Activated CD8-positive, alpha-beta T cell treated with anti-CD3 and anti-CD28 coated beads, Interleukin-2, amount 10 ng/mL, durations not matched to agents 7 days and 5 days (primary cell): ENCODE measurements at regions not wholly inside any gene's neighbourhood (a gene's known extent, or its start where the extent isn't known, plus 50 kb on each side); places are given as distances from the start of the nearest gene placed in this dataset.

Source experiments
- ATAC-seq: fragments of 150-1000 bp; cut with Tn5 transposase; one replicate; pipeline ENCODE4 v1.10.0; 2021; ENCODE audit warnings: moderate library complexity
- CTCF ChIA-PET: fragments of 350-600 bp; sonication (Branson Sonifier 250); formaldehyde crosslinking; loops from one replicate; lab custom pipeline; 2021; ENCODE audit warnings: antibody characterized with exemption; lab: Charles Lee
- POLR2A ChIA-PET: fragments of 350-600 bp; sonication (Branson Sonifier 250); formaldehyde crosslinking; loops from one replicate; lab custom pipeline; 2021; ENCODE audit warnings: antibody characterized with exemption; lab: Charles Lee
- DNase-seq: peaks from one replicate; pipeline ENCODE4 v3.0.0-alpha.2; 2020
- H3K27ac Mint-ChIP-seq: one replicate; pipeline ENCODE4 v1.8.0; 2021; ENCODE audit warnings: mild to moderate bottlenecking, mixed read lengths
- H3K27me3 Mint-ChIP-seq: one replicate; pipeline ENCODE4 v1.8.0; 2021; ENCODE audit warnings: low read depth, mixed read lengths
- H3K36me3 Mint-ChIP-seq: one replicate; pipeline ENCODE4 v1.8.0; 2021; ENCODE audit warnings: low read depth, mixed read lengths
- H3K4me1 Mint-ChIP-seq: one replicate; pipeline ENCODE4 v1.8.0; 2021; ENCODE audit warnings: low read depth, mixed read lengths
- H3K4me3 Mint-ChIP-seq: one replicate; pipeline ENCODE4 v1.8.0; 2021; ENCODE audit warnings: mild to moderate bottlenecking, mixed read lengths
- H3K9me3 Mint-ChIP-seq: one replicate; pipeline ENCODE4 v1.8.0; 2022; ENCODE audit warnings: mixed read lengths; ENCODE audit not compliant: insufficient read depth

- Mint-ChIP-seq H3K27ac (no peak overlapping the region), H3K4me1 (no peaks in the 10 kb centered on the region), H3K4me3 (no peak overlapping the region), H3K27me3 (no peaks in the 10 kb centered on the region), H3K36me3 (no peaks in the 10 kb centered on the region), H3K9me3 (no peaks in the 10 kb centered on the region)
- ChIA-PET POLR2A (interaction anchor here (0.7 kb wide), 1 partner anchor 8 kb away, joined by 3 read pairs; no protein-coding TSS in a partner anchor), CTCF (no interaction called here)
- ATAC-seq (no peak), DNase-seq (no peak)
These were observed 367.6 kb downstream of the RPS29 start for GRCh38 chr14:49218436-49219092.

- H3K27me3 Mint-ChIP-seq, result no peaks in the 10 kb centered on the region
- H3K4me1 Mint-ChIP-seq, result no peaks in the 10 kb centered on the region
- H3K9me3 Mint-ChIP-seq, result no peaks in the 10 kb centered on the region
- H3K27ac Mint-ChIP-seq, result no peak overlapping the region
- ChIA-PET CTCF (no interaction called here), POLR2A (no interaction called here)
- no peaks in the 10 kb centered on the region for H3K36me3 Mint-ChIP-seq
- no peak for DNase-seq
- H3K4me3 Mint-ChIP-seq, result no peak overlapping the region
- ATAC-seq, result no peak
These were observed 373.5 kb downstream of the RPS29 start for GRCh38 chr14:49212721-49213120.

- ATAC-seq (no peak), DNase-seq (no peak)
- H3K4me1 Mint-ChIP-seq, result no peaks in the 10 kb centered on the region
- ChIA-PET POLR2A (no interaction called here), CTCF (no interaction called here)
- no peaks in the 10 kb centered on the region for H3K36me3 Mint-ChIP-seq
- no peaks in the 10 kb centered on the region for H3K9me3 Mint-ChIP-seq
- no peak overlapping the region for H3K27ac Mint-ChIP-seq
- H3K27me3 Mint-ChIP-seq, result peaks cover 3% of the 10 kb centered on the region
- no peak overlapping the region for H3K4me3 Mint-ChIP-seq
These were observed 376.8 kb downstream of the RPS29 start for GRCh38 chr14:49209416-49209815.

GRCh38 chr14:49206828-49207227, 379.4 kb downstream of the RPS29 start:
- H3K27me3 Mint-ChIP-seq, result peaks cover 3% of the 10 kb centered on the region
- DNase-seq (no peak), ATAC-seq (no peak)
- ChIA-PET POLR2A (no interaction called here), CTCF (no interaction called here)
- no peak overlapping the region for H3K4me3 Mint-ChIP-seq
- no peaks in the 10 kb centered on the region for H3K36me3 Mint-ChIP-seq
- no peak overlapping the region for H3K27ac Mint-ChIP-seq
- H3K9me3 Mint-ChIP-seq, result no peaks in the 10 kb centered on the region
- H3K4me1 Mint-ChIP-seq, result no peaks in the 10 kb centered on the region

GRCh38 chr14:49203676-49204075, 382.5 kb downstream of the RPS29 start:
- no peak overlapping the region for H3K4me3 Mint-ChIP-seq
- POLR2A ChIA-PET, result interaction anchor here (0.7 kb wide), 1 partner anchor 15 kb away, joined by 3 read pairs; no protein-coding TSS in a partner anchor
- H3K36me3 Mint-ChIP-seq, result no peaks in the 10 kb centered on the region
- DNase-seq, result no peak
- peaks cover 3% of the 10 kb centered on the region for H3K27me3 Mint-ChIP-seq
- no peaks in the 10 kb centered on the region for H3K9me3 Mint-ChIP-seq
- H3K4me1 Mint-ChIP-seq, result no peaks in the 10 kb centered on the region
- CTCF ChIA-PET, result no interaction called here
- no peak overlapping the region for H3K27ac Mint-ChIP-seq
- ATAC-seq, result no peak

- Mint-ChIP-seq H3K4me1 (no peaks in the 10 kb centered on the region), H3K9me3 (no peaks in the 10 kb centered on the region), H3K27ac (no peak overlapping the region), H3K36me3 (no peaks in the 10 kb centered on the region), H3K4me3 (no peak overlapping the region), H3K27me3 (no peaks in the 10 kb centered on the region)
- POLR2A ChIA-PET, result no interaction called here
- CTCF ChIA-PET, result no interaction called here
- DNase-seq, result no peak
- no peak for ATAC-seq
These were observed 387.0 kb downstream of the RPS29 start for GRCh38 chr14:49199159-49199558.

GRCh38 chr14:49196327-49196726, 389.9 kb downstream of the RPS29 start:
- CTCF ChIA-PET, result no interaction called here
- H3K36me3 Mint-ChIP-seq, result no peaks in the 10 kb centered on the region
- no peak for DNase-seq
- no peaks in the 10 kb centered on the region for H3K4me1 Mint-ChIP-seq
- ATAC-seq, result no peak
- no peaks in the 10 kb centered on the region for H3K27me3 Mint-ChIP-seq
- no peaks in the 10 kb centered on the region for H3K9me3 Mint-ChIP-seq
- H3K27ac Mint-ChIP-seq, result no peak overlapping the region
- POLR2A ChIA-PET, result no interaction called here
- no peak overlapping the region for H3K4me3 Mint-ChIP-seq

- CTCF ChIA-PET, result no interaction called here
- no peak overlapping the region for H3K27ac Mint-ChIP-seq
- H3K9me3 Mint-ChIP-seq, result no peaks in the 10 kb centered on the region
- DNase-seq (no peak), ATAC-seq (no peak)
- POLR2A ChIA-PET, result no interaction called here
- no peak overlapping the region for H3K4me3 Mint-ChIP-seq
- no peaks in the 10 kb centered on the region for H3K4me1 Mint-ChIP-seq
- H3K36me3 Mint-ChIP-seq, result no peaks in the 10 kb centered on the region
- H3K27me3 Mint-ChIP-seq, result no peaks in the 10 kb centered on the region
These were observed 392.1 kb downstream of the RPS29 start for GRCh38 chr14:49194067-49194466.

GRCh38 chr14:49193332-49194065, 392.7 kb downstream of the RPS29 start:
- no peaks in the 10 kb centered on the region for H3K9me3 Mint-ChIP-seq
- no peak overlapping the region for H3K4me3 Mint-ChIP-seq
- H3K27ac Mint-ChIP-seq, result no peak overlapping the region
- ATAC-seq (no peak), DNase-seq (no peak)
- no peaks in the 10 kb centered on the region for H3K27me3 Mint-ChIP-seq
- CTCF ChIA-PET, result no interaction called here
- H3K36me3 Mint-ChIP-seq, result no peaks in the 10 kb centered on the region
- H3K4me1 Mint-ChIP-seq, result no peaks in the 10 kb centered on the region
- POLR2A ChIA-PET, result no interaction called here

GRCh38 chr14:49191380-49191779, 394.8 kb downstream of the RPS29 start:
- POLR2A ChIA-PET, result no interaction called here
- Mint-ChIP-seq H3K36me3 (no peaks in the 10 kb centered on the region), H3K4me3 (no peak overlapping the region), H3K27ac (no peak overlapping the region), H3K27me3 (no peaks in the 10 kb centered on the region), H3K9me3 (no peaks in the 10 kb centered on the region), H3K4me1 (no peaks in the 10 kb centered on the region)
- no peak for DNase-seq
- CTCF ChIA-PET, result no interaction called here
- ATAC-seq, result no peak

GRCh38 chr14:49189375-49189774, 396.8 kb downstream of the RPS29 start:
- ATAC-seq (no peak), DNase-seq (no peak)
- Mint-ChIP-seq H3K36me3 (no peaks in the 10 kb centered on the region), H3K4me3 (no peak overlapping the region), H3K9me3 (no peaks in the 10 kb centered on the region), H3K4me1 (no peaks in the 10 kb centered on the region), H3K27me3 (no peaks in the 10 kb centered on the region), H3K27ac (no peak overlapping the region)
- ChIA-PET CTCF (no interaction called here), POLR2A (interaction anchor here (1.0 kb wide), 1 partner anchor 15 kb away, joined by 3 read pairs; no protein-coding TSS in a partner anchor)

- DNase-seq (no peak), ATAC-seq (no peak)
- POLR2A ChIA-PET, result no interaction called here
- Mint-ChIP-seq H3K4me1 (no peaks in the 10 kb centered on the region), H3K4me3 (no peak overlapping the region), H3K27me3 (no peaks in the 10 kb centered on the region), H3K36me3 (no peaks in the 10 kb centered on the region), H3K9me3 (no peaks in the 10 kb centered on the region), H3K27ac (no peak overlapping the region)
- CTCF ChIA-PET, result no interaction called here
These were observed 398.4 kb downstream of the RPS29 start for GRCh38 chr14:49187799-49188198.
